GM23338 (cell line): ENCODE measurements at regions not wholly inside any gene's neighbourhood (a gene's known extent, or its start where the extent isn't known, plus 50 kb on each side); places are given as distances from the start of the nearest gene placed in this dataset.
A peak's percentile ranks its signal among the peaks of the same experiment; 100 is the strongest.

Experiments
- EZH2 ChIP-seq: fragments of 200-600 bp; sonication (generic); IDR thresholded peaks from one replicate; pipeline ENCODE4 v1.8.0; 2017; ENCODE audit warnings: antibody characterized with exemption, mild to moderate bottlenecking, low read depth; ENCODE audit not compliant: unreplicated experiment
- REST ChIP-seq: IDR thresholded peaks from one replicate; pipeline ENCODE4 v1.6.1; 2018; ENCODE audit warnings: antibody characterized with exemption; ENCODE audit not compliant: unreplicated experiment
- ZNF331 ChIP-seq: fragments of 250-450 bp; sonication (Bioruptor Pico); IDR thresholded peaks from 2 replicates; pipeline ENCODE4 v1.5.0; 2020; ENCODE audit warnings: low read depth, mild to moderate bottlenecking, moderate library complexity
- TF ChIP-seq, protein P1 (sequence below), 2 experiments: fragments of 200-600 bp in 1 of 2; sonication (generic) in 1 of 2; conservative IDR thresholded peaks; 2 replicates each; pipeline versions ENCODE4 v1.5.1 to v1.6.1; 2016 to 2017; ENCODE audit warnings: antibody characterized with exemption in 2 of 2, low read depth in 2 of 2, mild to moderate bottlenecking in 2 of 2, moderate library complexity in 1 of 2

DNA sequence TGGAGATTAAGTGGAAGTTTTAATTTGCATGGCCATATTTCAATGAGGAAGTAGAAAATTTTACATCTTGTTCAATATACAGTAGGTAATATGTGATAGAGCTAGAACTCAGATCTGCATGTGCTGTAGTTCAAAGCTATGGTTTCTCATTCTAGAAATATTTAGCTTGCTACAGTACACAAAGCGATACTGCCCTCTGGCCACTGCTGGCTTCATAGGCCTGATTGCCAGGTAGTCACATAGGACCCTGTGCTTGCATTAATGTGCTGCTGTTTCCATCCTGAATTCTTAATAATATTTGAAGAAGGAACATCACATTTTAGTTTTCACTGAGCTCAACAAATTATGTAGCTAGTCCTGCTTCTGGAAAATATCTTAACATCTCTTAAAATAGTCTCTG is 87.0 kb downstream of the PLSCR2 start:
- TF ChIP-seq, protein P1, sequence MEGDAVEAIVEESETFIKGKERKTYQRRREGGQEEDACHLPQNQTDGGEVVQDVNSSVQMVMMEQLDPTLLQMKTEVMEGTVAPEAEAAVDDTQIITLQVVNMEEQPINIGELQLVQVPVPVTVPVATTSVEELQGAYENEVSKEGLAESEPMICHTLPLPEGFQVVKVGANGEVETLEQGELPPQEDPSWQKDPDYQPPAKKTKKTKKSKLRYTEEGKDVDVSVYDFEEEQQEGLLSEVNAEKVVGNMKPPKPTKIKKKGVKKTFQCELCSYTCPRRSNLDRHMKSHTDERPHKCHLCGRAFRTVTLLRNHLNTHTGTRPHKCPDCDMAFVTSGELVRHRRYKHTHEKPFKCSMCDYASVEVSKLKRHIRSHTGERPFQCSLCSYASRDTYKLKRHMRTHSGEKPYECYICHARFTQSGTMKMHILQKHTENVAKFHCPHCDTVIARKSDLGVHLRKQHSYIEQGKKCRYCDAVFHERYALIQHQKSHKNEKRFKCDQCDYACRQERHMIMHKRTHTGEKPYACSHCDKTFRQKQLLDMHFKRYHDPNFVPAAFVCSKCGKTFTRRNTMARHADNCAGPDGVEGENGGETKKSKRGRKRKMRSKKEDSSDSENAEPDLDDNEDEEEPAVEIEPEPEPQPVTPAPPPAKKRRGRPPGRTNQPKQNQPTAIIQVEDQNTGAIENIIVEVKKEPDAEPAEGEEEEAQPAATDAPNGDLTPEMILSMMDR (conservative IDR thresholded peaks at IDR 0.05; ENCODE audit: low read depth in 2 of 2), result peak; percentile 51 to 73; a peak in 3 of 4 replicates
- TF ChIP-seq REST (no peak), ZNF331 (CRISPR knock-in tag) (no peak), EZH2 (no peak)
